HG02763 (cell line): ENCODE measurements at regions not wholly inside any gene's neighbourhood (a gene's known extent, or its start where the extent isn't known, plus 50 kb on each side); places are given as distances from the start of the nearest gene placed in this dataset.

Experiments used
- ATAC-seq: cut with Tn5 transposase; IDR thresholded peaks from one replicate; pipeline ENCODE4 v1.9.1; 2021; ENCODE audit warnings: mild to moderate bottlenecking, moderate library complexity; ENCODE audit not compliant: unreplicated experiment

DNA sequence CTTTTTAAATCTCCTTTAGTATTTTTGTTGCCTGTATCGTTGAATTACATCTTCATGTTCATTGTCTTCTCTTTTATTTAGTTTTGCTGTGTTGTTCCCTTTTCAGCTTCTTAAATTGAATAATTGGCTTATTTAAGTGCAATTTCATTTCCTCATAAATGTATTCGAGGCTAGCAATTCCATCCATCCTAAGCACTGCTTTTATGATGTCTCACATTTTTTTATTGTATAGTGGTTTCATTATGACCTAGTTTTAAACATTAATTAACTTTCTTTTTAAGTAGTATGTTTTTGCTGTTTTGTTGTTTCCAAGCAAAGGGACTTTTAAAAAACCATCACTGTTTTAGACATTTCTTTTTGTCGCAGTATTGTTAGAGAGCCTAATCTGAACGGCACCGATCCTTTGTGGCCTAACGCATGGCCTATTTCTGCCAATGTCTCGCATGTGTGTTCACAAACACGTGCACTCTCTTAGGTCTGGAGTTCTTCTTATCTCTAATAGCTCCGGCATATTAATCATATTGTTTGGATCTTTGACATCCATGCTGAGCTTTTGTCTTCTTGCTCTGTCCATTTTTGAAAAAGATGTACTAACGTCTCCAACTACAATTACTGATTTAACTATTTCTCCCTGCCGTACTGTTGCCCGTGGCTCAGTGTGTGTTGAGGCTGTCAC, 59.6 kb upstream of the ZNF516 start:
- no peak for ATAC-seq

DNA sequence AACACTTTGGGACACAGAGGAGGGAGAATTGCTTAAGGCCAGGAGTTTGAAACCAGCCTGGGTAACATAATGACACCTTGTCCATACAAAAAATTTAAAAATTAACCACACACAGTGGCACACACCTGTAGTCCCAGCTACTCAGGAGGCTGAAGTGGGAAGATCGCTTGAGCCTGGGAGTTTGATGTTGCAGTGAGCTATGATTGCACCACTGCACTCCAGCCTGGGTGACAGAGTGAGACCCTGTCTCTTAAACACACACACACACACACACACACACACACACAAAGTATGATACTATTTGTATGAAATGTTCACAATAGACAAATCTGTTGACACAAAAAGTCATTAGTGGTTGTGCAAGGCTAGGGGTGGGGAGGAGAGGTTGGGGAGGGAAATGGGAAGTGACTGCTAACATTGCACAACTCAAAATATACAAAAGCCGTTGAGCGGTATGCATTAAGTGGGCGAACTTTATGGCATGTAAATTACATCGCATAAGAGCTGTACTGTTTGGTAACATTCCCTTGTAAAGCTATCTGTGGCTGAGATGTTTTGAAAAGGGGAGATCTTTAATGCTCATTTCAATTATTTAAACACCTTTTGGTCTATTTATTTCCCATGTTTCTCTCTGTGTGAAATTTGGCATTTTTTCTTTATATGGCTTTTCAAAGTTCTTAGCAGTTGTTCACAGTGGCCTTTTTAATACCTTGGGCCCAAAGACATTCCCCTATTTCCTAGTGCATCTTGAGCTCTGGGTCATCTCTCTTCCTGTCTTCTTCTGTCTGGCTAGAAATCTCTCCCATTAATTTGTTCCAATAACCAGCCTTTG, 58.9 kb upstream of the ZNF516 start:
- ATAC-seq = no peak

DNA sequence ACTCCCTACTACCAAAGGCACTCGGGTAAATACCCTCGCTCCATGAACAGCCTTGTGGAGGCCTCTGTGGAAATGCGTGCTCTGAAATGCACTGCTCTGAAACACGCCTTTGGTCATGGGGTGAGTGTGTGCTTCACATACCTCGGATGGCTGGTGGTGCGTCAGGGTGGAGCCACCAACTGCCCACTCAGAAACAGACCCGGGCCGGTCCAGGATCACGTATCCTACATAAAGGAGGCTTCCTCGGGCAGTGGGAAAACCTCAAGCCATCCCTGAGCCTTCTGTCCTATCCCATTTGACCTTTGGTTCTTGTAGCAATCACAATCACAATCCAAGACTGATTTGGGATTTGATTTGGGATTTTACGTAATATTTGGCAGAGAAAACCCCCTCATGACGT, 53.5 kb upstream of the ZNF516 start:
- no peak for ATAC-seq

DNA sequence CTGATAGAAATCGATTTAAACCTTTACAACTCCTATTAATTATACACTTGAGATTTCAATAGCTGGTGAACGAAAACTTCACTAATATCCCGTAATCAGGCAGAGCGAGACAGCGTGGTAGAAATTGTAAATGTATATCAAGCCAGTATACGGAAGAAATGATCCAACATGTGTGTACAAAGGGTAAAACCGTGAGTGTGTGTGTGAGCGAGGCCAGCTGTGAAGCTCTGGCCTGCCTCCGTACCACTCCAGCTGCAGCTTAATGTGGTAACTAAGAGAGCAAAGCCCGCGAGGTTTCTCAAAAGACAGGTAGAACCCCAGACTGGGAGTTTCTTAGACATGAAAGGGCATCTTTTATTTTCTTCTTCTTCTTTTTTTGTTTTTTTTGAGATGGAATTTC, 52.3 kb upstream of the ZNF516 start:
- no peak for ATAC-seq

DNA sequence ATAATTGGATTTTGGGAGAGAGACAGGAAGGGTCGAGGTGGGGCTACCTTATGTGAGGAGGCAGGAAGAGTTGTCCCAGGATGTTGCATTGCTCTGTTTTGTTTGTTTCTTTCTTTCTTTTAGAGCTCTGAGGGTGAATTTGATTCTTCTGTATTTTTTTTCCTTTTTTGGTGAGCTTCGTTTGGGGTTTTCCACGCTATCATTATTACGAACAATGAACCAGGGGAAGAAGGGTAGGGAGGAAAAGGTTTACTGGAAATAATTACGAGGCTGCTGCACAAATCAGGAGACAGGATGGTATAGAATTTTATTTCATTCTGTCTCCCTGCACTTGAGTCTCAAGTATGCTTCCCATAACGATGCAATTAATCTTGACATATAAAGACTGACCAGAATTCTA, 51.4 kb upstream of the ZNF516 start:
- ATAC-seq = no peak

DNA sequence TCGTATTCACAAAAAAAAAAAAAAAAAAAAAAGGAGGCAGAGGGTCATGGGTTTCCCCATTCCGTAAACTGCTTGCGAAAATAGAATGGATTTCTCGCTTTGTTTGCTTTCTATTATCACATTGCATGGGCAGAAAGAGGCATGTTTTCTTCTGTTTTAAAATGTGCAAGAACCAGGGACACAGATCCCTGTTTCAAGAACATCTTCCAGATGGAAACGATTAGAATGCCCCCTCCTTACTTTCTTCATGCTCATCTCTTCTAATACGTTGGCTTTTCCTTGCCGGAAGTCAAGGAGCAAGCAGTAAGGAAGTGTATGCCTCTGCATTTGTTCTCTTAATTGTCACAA, 51.0 kb upstream of the ZNF516 start:
- no peak for ATAC-seq

DNA sequence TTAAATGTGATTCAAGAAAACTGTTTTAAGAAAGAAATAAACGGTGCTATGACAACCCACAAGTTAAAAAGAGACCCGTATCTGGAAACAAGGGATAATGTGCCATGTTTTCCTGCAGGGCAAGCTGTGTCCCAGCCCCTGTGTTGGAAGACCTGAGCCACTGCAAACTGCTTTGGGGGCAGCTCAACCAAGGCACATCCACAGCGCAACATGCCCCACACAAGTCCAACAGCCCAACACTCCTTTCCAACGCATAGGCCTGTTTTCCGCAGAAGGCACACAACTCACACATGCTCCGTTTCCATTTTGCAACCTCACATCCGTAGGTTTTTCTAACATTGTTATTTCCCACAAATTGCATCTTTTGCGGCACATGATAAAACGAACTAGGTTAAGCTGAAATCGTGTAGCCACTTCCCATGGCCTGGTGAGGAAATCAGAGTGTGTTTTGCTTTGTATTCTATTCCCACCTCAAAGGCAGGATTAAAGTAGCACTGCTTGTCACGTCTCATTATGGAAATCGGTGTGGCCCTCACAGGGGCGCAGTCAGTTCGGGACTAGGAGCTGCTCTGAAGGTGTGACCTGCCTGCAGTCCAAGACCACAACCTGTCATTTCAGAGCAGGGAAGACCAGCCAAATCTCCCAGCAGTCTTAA, 50.5 kb upstream of the ZNF516 start:
- no peak for ATAC-seq

DNA sequence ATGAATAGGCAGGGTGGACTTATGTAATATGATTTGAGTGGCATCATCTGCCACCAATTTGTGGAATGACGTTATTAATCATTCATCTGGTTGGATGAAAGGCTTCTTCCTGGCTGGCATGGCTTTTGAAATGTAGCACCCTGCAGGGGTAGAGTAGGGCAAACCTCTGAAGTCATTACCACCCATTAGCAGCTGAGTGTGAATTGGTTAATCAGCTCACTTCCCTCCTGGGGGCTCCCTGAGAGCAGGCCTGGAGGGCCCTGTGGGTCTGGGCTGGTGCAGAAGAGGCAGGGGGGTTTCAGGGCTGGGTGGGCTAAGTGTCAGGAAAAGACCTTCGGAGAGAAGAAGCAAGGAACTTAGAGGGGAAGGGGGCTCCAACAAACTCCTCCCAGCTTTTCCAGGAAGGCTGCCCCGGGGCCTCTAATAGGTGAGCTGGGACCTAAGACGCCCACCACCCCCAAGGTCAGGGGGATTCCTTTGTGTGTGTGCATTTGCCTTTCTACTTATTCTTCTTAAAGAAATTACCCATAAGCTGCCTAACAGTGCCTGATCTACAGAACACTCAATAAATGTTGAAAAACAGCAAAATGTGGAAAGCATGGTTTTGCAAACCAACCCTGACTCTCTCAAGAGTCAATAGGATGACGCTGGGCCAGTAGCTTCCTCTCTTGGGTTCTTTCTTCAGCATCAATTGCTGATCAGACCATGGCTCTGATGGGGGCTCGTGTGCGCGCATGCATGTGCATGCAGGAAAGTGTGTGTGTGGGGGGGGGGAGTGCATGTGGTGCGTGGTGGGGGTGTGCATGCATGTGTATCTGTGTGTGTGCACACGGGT, 49.7 kb upstream of the ZNF516 start:
- no peak for ATAC-seq
